ENCODE measurements at regions not wholly inside any gene's neighbourhood (a gene's known extent, or its start where the extent isn't known, plus 50 kb on each side); places are given as distances from the start of the nearest gene placed in this dataset.

DNA sequence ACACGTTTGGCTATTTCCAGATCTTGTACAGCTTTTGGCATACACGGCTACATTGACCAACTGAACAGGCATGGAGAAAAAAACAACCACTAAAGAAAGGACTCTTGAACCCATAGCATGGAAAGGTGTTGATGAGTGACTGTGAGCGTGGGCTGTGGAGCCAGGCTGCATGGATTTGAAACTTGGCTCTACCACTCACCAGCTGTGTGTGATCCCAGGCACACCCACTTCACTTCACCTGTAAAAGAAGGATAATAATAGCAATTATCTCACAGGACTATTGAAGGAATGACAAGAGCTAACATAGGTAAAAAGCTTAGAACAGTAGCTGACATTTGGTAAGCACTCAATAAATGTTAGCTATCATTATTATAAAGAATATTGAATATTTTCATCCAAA lies 301.7 kb upstream of the CPEB2 start (continued):
- TF ChIP-seq CREB1 (CRISPR knock-in tag; IDR thresholded peaks at IDR 0.05; ENCODE audit: low read depth) (no peak), NANOG (IDR thresholded peaks at IDR 0.05; ENCODE audit: borderline replicate concordance) (no peak)

DNA sequence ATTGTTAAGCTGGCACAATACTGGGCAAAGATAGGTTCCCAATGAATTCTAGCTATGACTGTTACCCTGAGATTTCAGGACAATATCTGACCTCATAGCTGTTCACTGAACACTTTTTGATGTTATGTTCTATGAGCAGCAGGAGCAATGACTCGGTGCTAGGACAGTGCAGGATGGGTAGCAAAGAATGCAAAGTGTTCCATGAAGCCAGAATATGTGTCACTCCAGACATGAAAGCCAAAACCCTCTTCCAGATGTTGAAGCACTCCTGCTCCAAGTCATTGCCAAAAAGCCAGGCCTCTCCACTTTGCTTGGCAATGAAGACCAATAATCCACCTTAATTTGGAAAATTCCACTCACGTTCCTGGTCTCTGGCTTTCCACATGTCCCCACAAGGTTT lies 300.9 kb upstream of the CPEB2 start:
- TF ChIP-seq POLR2AphosphoS5 (IDR thresholded peaks at IDR 0.05; ENCODE audit: low read depth): no peak
- no peak for TF ChIP-seq EZH2 (IDR thresholded peaks at IDR 0.05; ENCODE audit: low read depth, unreplicated experiment)
- TF ChIP-seq, protein P1, sequence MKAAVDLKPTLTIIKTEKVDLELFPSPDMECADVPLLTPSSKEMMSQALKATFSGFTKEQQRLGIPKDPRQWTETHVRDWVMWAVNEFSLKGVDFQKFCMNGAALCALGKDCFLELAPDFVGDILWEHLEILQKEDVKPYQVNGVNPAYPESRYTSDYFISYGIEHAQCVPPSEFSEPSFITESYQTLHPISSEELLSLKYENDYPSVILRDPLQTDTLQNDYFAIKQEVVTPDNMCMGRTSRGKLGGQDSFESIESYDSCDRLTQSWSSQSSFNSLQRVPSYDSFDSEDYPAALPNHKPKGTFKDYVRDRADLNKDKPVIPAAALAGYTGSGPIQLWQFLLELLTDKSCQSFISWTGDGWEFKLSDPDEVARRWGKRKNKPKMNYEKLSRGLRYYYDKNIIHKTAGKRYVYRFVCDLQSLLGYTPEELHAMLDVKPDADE (IDR thresholded peaks at IDR 0.05): no peak
- no peak for TF ChIP-seq ZNF331 (CRISPR knock-in tag; IDR thresholded peaks at IDR 0.05; ENCODE audit: low read depth)
- no peak for TF ChIP-seq STAT1 (IDR thresholded peaks at IDR 0.05; ENCODE audit: unreplicated experiment)
- TF ChIP-seq, protein P2, sequence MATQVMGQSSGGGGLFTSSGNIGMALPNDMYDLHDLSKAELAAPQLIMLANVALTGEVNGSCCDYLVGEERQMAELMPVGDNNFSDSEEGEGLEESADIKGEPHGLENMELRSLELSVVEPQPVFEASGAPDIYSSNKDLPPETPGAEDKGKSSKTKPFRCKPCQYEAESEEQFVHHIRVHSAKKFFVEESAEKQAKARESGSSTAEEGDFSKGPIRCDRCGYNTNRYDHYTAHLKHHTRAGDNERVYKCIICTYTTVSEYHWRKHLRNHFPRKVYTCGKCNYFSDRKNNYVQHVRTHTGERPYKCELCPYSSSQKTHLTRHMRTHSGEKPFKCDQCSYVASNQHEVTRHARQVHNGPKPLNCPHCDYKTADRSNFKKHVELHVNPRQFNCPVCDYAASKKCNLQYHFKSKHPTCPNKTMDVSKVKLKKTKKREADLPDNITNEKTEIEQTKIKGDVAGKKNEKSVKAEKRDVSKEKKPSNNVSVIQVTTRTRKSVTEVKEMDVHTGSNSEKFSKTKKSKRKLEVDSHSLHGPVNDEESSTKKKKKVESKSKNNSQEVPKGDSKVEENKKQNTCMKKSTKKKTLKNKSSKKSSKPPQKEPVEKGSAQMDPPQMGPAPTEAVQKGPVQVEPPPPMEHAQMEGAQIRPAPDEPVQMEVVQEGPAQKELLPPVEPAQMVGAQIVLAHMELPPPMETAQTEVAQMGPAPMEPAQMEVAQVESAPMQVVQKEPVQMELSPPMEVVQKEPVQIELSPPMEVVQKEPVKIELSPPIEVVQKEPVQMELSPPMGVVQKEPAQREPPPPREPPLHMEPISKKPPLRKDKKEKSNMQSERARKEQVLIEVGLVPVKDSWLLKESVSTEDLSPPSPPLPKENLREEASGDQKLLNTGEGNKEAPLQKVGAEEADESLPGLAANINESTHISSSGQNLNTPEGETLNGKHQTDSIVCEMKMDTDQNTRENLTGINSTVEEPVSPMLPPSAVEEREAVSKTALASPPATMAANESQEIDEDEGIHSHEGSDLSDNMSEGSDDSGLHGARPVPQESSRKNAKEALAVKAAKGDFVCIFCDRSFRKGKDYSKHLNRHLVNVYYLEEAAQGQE (IDR thresholded peaks at IDR 0.05; ENCODE audit: unreplicated experiment): no peak
- TF ChIP-seq JUNB (IDR thresholded peaks at IDR 0.05; ENCODE audit: unreplicated experiment): no peak
- no peak for TF ChIP-seq EZH2phosphoT487 (IDR thresholded peaks at IDR 0.05; ENCODE audit: unreplicated experiment)
- TF ChIP-seq, protein P3, sequence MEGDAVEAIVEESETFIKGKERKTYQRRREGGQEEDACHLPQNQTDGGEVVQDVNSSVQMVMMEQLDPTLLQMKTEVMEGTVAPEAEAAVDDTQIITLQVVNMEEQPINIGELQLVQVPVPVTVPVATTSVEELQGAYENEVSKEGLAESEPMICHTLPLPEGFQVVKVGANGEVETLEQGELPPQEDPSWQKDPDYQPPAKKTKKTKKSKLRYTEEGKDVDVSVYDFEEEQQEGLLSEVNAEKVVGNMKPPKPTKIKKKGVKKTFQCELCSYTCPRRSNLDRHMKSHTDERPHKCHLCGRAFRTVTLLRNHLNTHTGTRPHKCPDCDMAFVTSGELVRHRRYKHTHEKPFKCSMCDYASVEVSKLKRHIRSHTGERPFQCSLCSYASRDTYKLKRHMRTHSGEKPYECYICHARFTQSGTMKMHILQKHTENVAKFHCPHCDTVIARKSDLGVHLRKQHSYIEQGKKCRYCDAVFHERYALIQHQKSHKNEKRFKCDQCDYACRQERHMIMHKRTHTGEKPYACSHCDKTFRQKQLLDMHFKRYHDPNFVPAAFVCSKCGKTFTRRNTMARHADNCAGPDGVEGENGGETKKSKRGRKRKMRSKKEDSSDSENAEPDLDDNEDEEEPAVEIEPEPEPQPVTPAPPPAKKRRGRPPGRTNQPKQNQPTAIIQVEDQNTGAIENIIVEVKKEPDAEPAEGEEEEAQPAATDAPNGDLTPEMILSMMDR (conservative IDR thresholded peaks at IDR 0.05; ENCODE audit: low read depth in 2 of 2): no peak
- no peak for TF ChIP-seq ZNF114 (CRISPR knock-in tag; IDR thresholded peaks at IDR 0.05)
- TF ChIP-seq CREB1 (CRISPR knock-in tag; IDR thresholded peaks at IDR 0.05; ENCODE audit: low read depth): no peak
- no peak for TF ChIP-seq NANOG (IDR thresholded peaks at IDR 0.05; ENCODE audit: borderline replicate concordance)
- TF ChIP-seq, protein P4, sequence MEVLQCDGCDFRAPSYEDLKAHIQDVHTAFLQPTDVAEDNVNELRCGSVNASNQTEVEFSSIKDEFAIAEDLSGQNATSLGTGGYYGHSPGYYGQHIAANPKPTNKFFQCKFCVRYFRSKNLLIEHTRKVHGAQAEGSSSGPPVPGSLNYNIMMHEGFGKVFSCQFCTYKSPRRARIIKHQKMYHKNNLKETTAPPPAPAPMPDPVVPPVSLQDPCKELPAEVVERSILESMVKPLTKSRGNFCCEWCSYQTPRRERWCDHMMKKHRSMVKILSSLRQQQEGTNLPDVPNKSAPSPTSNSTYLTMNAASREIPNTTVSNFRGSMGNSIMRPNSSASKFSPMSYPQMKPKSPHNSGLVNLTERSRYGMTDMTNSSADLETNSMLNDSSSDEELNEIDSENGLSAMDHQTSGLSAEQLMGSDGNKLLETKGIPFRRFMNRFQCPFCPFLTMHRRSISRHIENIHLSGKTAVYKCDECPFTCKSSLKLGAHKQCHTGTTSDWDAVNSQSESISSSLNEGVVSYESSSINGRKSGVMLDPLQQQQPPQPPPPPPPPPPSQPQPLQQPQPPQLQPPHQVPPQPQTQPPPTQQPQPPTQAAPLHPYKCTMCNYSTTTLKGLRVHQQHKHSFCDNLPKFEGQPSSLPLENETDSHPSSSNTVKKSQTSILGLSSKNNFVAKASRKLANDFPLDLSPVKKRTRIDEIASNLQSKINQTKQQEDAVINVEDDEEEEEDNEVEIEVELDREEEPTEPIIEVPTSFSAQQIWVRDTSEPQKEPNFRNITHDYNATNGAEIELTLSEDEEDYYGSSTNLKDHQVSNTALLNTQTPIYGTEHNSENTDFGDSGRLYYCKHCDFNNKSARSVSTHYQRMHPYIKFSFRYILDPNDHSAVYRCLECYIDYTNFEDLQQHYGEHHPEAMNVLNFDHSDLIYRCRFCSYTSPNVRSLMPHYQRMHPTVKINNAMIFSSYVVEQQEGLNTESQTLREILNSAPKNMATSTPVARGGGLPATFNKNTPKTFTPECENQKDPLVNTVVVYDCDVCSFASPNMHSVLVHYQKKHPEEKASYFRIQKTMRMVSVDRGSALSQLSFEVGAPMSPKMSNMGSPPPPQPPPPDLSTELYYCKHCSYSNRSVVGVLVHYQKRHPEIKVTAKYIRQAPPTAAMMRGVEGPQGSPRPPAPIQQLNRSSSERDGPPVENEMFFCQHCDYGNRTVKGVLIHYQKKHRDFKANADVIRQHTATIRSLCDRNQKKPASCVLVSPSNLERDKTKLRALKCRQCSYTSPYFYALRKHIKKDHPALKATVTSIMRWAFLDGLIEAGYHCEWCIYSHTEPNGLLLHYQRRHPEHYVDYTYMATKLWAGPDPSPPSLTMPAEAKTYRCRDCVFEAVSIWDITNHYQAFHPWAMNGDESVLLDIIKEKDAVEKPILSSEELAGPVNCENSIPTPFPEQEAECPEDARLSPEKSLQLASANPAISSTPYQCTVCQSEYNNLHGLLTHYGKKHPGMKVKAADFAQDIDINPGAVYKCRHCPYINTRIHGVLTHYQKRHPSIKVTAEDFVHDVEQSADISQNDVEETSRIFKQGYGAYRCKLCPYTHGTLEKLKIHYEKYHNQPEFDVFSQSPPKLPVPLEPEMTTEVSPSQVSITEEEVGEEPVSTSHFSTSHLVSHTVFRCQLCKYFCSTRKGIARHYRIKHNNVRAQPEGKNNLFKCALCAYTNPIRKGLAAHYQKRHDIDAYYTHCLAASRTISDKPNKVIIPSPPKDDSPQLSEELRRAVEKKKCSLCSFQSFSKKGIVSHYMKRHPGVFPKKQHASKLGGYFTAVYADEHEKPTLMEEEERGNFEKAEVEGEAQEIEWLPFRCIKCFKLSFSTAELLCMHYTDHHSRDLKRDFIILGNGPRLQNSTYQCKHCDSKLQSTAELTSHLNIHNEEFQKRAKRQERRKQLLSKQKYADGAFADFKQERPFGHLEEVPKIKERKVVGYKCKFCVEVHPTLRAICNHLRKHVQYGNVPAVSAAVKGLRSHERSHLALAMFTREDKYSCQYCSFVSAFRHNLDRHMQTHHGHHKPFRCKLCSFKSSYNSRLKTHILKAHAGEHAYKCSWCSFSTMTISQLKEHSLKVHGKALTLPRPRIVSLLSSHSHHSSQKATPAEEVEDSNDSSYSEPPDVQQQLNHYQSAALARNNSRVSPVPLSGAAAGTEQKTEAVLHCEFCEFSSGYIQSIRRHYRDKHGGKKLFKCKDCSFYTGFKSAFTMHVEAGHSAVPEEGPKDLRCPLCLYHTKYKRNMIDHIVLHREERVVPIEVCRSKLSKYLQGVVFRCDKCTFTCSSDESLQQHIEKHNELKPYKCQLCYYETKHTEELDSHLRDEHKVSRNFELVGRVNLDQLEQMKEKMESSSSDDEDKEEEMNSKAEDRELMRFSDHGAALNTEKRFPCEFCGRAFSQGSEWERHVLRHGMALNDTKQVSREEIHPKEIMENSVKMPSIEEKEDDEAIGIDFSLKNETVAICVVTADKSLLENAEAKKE (CRISPR knock-in tag; IDR thresholded peaks at IDR 0.05): no peak
- Histone ChIP-seq H3F3A (replicated peaks; ENCODE audit: low read depth) (no peaks in the 10 kb centered on the region), H3K4me3 (no peak overlapping the region), H3K79me2 (replicated peaks; ENCODE audit: insufficient read depth) (no peaks in the 10 kb centered on the region), H3K36me3 (ENCODE audit: insufficient read depth) (no peaks in the 10 kb centered on the region), H3K4me2 (no peak overlapping the region), H3K4me1 (ENCODE audit: insufficient read depth) (peaks cover 3% of the 10 kb centered on the region; the same call in 1 of the 2 replicates), H3K9me2 (ENCODE audit: insufficient read depth) (no peaks in the 10 kb centered on the region; the same call in 1 of the 2 replicates), H2AFZ (no peak overlapping the region), H3K27me3 (ENCODE audit: insufficient read depth) (no peaks in the 10 kb centered on the region), H4K20me1 (replicated peaks; ENCODE audit: insufficient read depth) (no peaks in the 10 kb centered on the region), H3K27ac (ENCODE audit: low read depth) (no peak overlapping the region)
- Mint-ChIP-seq H3K27ac (no peak overlapping the region), H3K27me3 (ENCODE audit: insufficient read depth, low read depth, poor library complexity) (no peaks in the 10 kb centered on the region), H3K4me1 (peaks cover under 1% of the 10 kb centered on the region; the same call in 2 of the 3 replicates), H3K4me3 (no peak overlapping the region), H3K36me3 (ENCODE audit: low read depth) (no peaks in the 10 kb centered on the region), H3K9me3 (no peaks in the 10 kb centered on the region)
- no peak for DNase-seq (ENCODE audit: low spot score)
- ATAC-seq: no peak

Measured in GM23338 (cell line).